Nephron progenitor cell (in vitro differentiated cells): ENCODE measurements at regions not wholly inside any gene's neighbourhood (a gene's known extent, or its start where the extent isn't known, plus 50 kb on each side); places are given as distances from the start of the nearest gene placed in this dataset.

Experiments used
- DNase-seq: peaks from one replicate; pipeline ENCODE4 v3.0.0; 2021
- H3K27ac Mint-ChIP-seq: 2 replicates; pipeline ENCODE4 v1.8.0; 2021; ENCODE audit warnings: mild to moderate bottlenecking, moderate library complexity, mixed read lengths
- H3K27me3 Mint-ChIP-seq: 2 replicates; pipeline ENCODE4 v1.8.0; 2021; ENCODE audit warnings: mild to moderate bottlenecking, low read depth, mixed read lengths; ENCODE audit not compliant: poor library complexity
- H3K36me3 Mint-ChIP-seq: 2 replicates; pipeline ENCODE4 v1.8.0; 2021; ENCODE audit warnings: low read depth, mixed read lengths
- H3K4me1 Mint-ChIP-seq: 2 replicates; pipeline ENCODE4 v1.8.0; 2021; ENCODE audit warnings: mixed read lengths
- H3K4me3 Mint-ChIP-seq: 2 replicates; pipeline ENCODE4 v1.8.0; 2021; ENCODE audit warnings: mild to moderate bottlenecking, moderate library complexity, mixed read lengths
- H3K9me3 Mint-ChIP-seq: 2 replicates; pipeline ENCODE4 v1.8.0; 2021; ENCODE audit warnings: mild to moderate bottlenecking, moderate library complexity, mixed read lengths
- CTCF ChIP-seq: fragments of 200-600 bp; sonication (generic); IDR thresholded peaks from 2 replicates; pipeline ENCODE4 v1.5.0; 2021; ENCODE audit warnings: antibody characterized with exemption

DNA sequence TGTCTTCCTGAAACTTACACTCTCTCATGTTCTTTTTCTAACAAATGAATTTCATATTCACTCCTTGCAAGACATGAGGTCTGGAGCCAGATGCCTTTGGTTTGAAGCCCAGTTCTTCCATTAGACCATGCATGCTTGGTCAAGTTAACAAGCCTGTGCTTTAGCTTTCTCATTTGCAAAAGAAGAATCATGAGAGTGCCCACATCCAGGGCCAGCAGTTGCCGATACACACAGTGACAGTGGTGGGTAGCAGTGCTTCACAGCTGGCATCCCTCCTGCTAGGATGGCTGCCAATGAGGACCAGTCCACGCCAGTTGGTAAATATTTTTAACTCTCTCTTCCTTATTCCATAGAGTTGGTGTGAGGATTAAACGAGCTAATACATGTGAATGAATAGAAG is 163.1 kb downstream of the PHLDA1 start:
- no peaks in the 10 kb centered on the region for H3K36me3 Mint-ChIP-seq
- peaks cover 9% of the 10 kb centered on the region for H3K9me3 Mint-ChIP-seq
- peaks cover 7% of the 10 kb centered on the region for H3K27me3 Mint-ChIP-seq
- TF ChIP-seq CTCF = no peak
- H3K4me1 Mint-ChIP-seq = peaks cover 13% of the 10 kb centered on the region
- H3K4me3 Mint-ChIP-seq = no peak overlapping the region
- H3K27ac Mint-ChIP-seq = no peak overlapping the region
- DNase-seq = no peak

- no peak for TF ChIP-seq CTCF
- H3K27me3 Mint-ChIP-seq = peaks cover 7% of the 10 kb centered on the region
- no peak overlapping the region for H3K27ac Mint-ChIP-seq
- no peaks in the 10 kb centered on the region for H3K36me3 Mint-ChIP-seq
- H3K9me3 Mint-ChIP-seq = peaks cover 9% of the 10 kb centered on the region
- no peaks in the 10 kb centered on the region for H3K4me1 Mint-ChIP-seq
- no peak for DNase-seq
- no peak overlapping the region for H3K4me3 Mint-ChIP-seq
Observed at GRCh38 chr12:75865315-75865714, 166.3 kb downstream of the PHLDA1 start.

- Mint-ChIP-seq H3K27ac (no peak overlapping the region), H3K27me3 (peaks cover 4% of the 10 kb centered on the region), H3K9me3 (peaks cover 9% of the 10 kb centered on the region), H3K4me1 (no peaks in the 10 kb centered on the region), H3K4me3 (no peak overlapping the region), H3K36me3 (no peaks in the 10 kb centered on the region)
- no peak for DNase-seq
- no peak for TF ChIP-seq CTCF
Observed at GRCh38 chr12:75864161-75864560, 167.4 kb downstream of the PHLDA1 start.

DNA sequence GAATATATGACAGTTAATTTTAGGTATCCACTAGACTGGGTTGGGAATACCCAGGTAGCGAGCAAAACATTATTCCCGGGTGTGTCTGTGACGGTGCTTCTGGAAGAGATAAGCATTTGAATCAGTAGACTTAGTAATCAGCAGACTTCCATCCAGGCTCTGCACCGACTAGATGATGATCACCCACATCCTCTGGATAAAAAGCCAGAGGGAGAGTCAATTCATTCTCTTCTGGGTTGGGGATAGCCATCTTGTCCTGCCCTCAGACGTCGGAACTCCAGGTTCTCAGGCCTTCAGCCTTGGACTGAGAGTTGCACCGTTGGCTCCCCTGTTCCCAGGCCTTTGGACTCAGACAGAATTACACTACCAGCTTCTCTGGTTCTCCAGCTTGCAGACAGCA is 168.0 kb downstream of the PHLDA1 start:
- no peak for DNase-seq

DNA sequence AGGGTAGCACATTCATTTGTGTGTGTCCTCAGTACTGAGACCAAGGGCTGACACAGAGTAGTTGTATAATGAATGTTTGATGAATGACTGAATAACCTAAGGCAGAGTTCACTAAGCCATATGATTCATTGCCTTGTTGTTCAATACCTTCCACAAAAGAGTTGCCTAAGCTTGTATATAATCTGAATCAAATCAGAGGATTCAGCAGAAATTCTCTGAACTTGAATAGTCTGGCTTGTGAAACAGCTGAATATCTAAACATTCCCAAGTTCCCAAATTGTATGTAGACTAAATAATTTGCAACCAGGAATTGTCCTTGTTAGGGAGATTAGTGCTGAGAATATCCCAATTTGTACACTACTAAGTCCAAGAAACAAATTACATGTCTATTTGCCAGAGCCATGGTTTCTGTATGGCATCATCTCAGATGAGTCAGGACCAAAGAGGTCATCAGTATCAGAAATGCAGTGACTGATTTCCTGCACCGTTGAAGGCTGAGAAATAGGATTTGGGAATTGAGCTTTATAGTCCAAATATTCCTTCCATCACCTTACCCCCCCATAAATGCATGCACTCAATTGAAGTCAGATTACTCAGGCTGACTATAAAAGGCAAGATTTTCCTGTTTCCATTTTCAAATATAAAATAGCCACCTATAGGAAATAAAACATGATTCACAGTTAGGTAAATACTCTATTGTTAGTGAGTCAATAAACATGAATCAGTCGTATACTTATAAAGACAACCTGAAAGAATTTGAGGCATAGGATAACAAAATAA is 168.7 kb downstream of the PHLDA1 start:
- peaks cover 4% of the 10 kb centered on the region for H3K27me3 Mint-ChIP-seq
- H3K27ac Mint-ChIP-seq = no peak overlapping the region
- H3K36me3 Mint-ChIP-seq = no peaks in the 10 kb centered on the region
- no peaks in the 10 kb centered on the region for H3K4me1 Mint-ChIP-seq
- H3K9me3 Mint-ChIP-seq = peaks cover 9% of the 10 kb centered on the region
- no peak for TF ChIP-seq CTCF
- DNase-seq = no peak
- no peak overlapping the region for H3K4me3 Mint-ChIP-seq

More for the DNA sequence above, 168.0 kb downstream of the PHLDA1 start:
- Mint-ChIP-seq H3K36me3 (no peaks in the 10 kb centered on the region), H3K27ac (no peak overlapping the region), H3K9me3 (peaks cover 9% of the 10 kb centered on the region), H3K4me1 (no peaks in the 10 kb centered on the region), H3K4me3 (no peak overlapping the region), H3K27me3 (peaks cover 4% of the 10 kb centered on the region)
- TF ChIP-seq CTCF = no peak

DNA sequence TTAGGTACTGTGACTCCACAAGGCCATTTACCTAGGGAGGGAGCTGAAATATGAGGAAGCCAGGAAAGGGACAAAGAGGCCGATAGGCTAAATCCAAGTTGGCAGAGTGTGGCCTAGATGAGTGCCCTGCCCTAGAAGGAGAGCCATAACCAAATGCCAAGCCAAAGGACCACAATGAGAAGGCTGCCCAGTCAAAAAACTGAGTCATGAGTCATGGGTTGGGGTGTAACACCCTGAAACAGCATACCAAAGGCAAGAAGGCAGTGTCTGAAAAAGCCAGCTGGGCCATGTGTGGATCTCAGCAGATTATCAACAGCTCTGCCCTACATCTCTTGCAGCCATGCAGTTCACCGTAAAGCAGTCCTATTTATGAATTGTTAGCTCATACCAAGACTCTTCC is 171.7 kb downstream of the PHLDA1 start:
- Mint-ChIP-seq H3K27me3 (no peaks in the 10 kb centered on the region), H3K4me3 (no peak overlapping the region), H3K36me3 (no peaks in the 10 kb centered on the region), H3K27ac (no peak overlapping the region), H3K4me1 (peaks cover 2% of the 10 kb centered on the region), H3K9me3 (no peaks in the 10 kb centered on the region)
- TF ChIP-seq CTCF = no peak
- DNase-seq = no peak
